GM12864 (cell line): ENCODE measurements at regions not wholly inside any gene's neighbourhood (a gene's known extent, or its start where the extent isn't known, plus 50 kb on each side); places are given as distances from the start of the nearest gene placed in this dataset.

Experiments used
- DNase-seq: peaks from one replicate; pipeline ENCODE4 v3.0.0-alpha.2; 2011; ENCODE audit warnings: low read depth
- H3K4me3 ChIP-seq: 2 replicates; pipeline ENCODE4 v1.5.1; 2011; ENCODE audit warnings: mild to moderate bottlenecking, low read depth, low read length, control low read depth
- CTCF ChIP-seq: IDR thresholded peaks from 2 replicates; pipeline ENCODE4 v1.5.1; 2011; ENCODE audit warnings: low read depth, mild to moderate bottlenecking, moderate library complexity, low read length, control low read depth, inconsistent platforms; ENCODE audit errors: missing control alignments

GRCh38 chr12:24695103-24695502, 253.8 kb downstream of the BCAT1 start:
- no peak overlapping the region for H3K4me3 ChIP-seq
- TF ChIP-seq CTCF, result no peak
- DNase-seq, result no peak

- H3K4me3 ChIP-seq, result no peak overlapping the region
- no peak for TF ChIP-seq CTCF
- DNase-seq, result no peak
Observed at GRCh38 chr12:24688601-24689000, 260.3 kb downstream of the BCAT1 start.

DNA sequence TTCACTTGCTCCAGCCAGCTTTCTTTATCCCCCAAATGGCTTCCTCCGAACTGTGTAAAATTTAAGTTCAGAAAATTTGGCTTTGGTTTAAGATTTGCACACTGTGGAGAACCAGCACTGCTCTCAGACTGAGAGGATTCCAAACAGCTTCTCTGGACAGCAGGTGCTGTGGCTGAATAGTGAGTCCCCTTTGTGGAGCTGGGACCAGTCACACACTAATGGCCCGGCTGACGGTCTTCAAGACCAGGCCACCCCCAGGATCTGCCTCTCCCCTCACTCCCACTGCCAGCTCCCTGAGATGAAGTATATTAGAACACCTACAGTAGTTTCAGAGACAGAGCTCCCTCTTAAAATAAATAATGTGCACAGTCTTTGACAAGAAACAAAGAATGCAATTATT, 267.3 kb downstream of the BCAT1 start:
- no peak for TF ChIP-seq CTCF
- DNase-seq, result no peak

DNA sequence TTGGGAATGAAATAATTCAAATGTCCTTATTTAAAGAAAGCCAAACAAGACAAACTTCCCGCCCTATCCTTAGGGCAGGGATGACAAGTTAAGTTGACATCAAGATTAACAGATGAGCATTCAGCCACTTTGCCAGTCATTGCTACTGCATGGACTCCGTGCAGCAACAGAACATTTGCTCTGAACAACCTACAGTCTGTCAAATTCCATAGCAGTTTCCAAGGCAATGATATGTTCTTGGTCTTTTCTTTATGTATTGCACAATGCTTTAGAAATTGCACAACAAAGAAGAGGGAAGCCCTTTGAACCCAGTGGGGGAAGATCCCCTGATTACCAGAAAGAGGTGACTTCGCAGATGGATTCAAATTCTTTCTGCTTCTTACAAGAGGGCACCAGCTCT, 269.8 kb downstream of the BCAT1 start:
- DNase-seq, result no peak

More for the DNA sequence above, 267.3 kb downstream of the BCAT1 start:
- H3K4me3 ChIP-seq, result no peak overlapping the region

DNA sequence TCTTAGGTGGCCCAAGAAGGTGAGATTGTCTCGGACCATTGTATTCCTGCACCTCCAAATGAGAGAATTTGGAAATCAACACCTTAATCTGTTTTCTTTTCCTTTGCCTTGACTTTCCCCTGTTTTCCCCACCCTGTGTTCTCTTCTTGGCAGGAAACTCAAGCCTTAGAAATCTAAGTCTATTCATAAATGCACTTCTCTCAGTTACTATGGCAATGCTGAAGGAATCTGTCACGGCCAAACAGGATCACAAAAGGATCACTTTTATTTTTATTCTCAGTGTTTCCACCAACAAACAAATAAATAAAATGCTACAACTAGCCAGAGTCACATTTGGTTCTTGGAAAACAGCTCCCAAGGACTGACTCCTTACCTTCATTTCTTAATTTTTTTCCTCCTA, 270.5 kb downstream of the BCAT1 start:
- no peak for TF ChIP-seq CTCF
- no peak for DNase-seq

More for the DNA sequence above, 269.8 kb downstream of the BCAT1 start:
- H3K4me3 ChIP-seq, result no peak overlapping the region
- no peak for TF ChIP-seq CTCF

GRCh38 chr12:24668563-24668962, 280.3 kb downstream of the BCAT1 start:
- no peak for DNase-seq

More for the DNA sequence above, 270.5 kb downstream of the BCAT1 start:
- no peak overlapping the region for H3K4me3 ChIP-seq

More at GRCh38 chr12:24668563-24668962, 280.3 kb downstream of the BCAT1 start:
- no peak for TF ChIP-seq CTCF
- no peak overlapping the region for H3K4me3 ChIP-seq
